Neural crest cell (in vitro differentiated cells): ENCODE measurements at regions not wholly inside any gene's neighbourhood (a gene's known extent, or its start where the extent isn't known, plus 50 kb on each side); places are given as distances from the start of the nearest gene placed in this dataset.

Experiments
- DNase-seq: peaks from one replicate; pipeline ENCODE4 v3.0.0; 2021; ENCODE audit warnings: low read depth, mixed read lengths, low spot score
- H3K27ac Mint-ChIP-seq: one replicate; pipeline ENCODE4 v1.8.0; 2021; ENCODE audit warnings: mild to moderate bottlenecking, mixed read lengths; ENCODE audit not compliant: unreplicated experiment
- H3K27me3 Mint-ChIP-seq: 2 replicates; pipeline ENCODE4 v1.8.0; 2021; ENCODE audit warnings: low read depth, mild to moderate bottlenecking, mixed read lengths
- H3K36me3 Mint-ChIP-seq: 2 replicates; pipeline ENCODE4 v1.8.0; 2021; ENCODE audit warnings: low read depth, mild to moderate bottlenecking, mixed read lengths
- H3K4me1 Mint-ChIP-seq: 2 replicates; pipeline ENCODE4 v1.8.0; 2021; ENCODE audit warnings: mixed read lengths
- H3K4me3 Mint-ChIP-seq: one replicate; pipeline ENCODE4 v1.8.0; 2021; ENCODE audit warnings: mild to moderate bottlenecking, mixed read lengths
- H3K9me3 Mint-ChIP-seq: 2 replicates; pipeline ENCODE4 v1.8.0; 2021; ENCODE audit warnings: mixed read lengths
- CTCF ChIP-seq: fragments of 200-600 bp; sonication (generic); conservative IDR thresholded peaks from 2 replicates; pipeline ENCODE4 v1.5.0; 2021; ENCODE audit warnings: antibody characterized with exemption, mild to moderate bottlenecking

GRCh38 chr3:14262867-14263266, 84.2 kb downstream of the LSM3 start:
- Mint-ChIP-seq H3K27ac (peak overlapping the region; percentile 20), H3K4me3 (no peak overlapping the region), H3K9me3 (no peaks in the 10 kb centered on the region), H3K27me3 (peaks cover 2% of the 10 kb centered on the region), H3K36me3 (no peaks in the 10 kb centered on the region), H3K4me1 (peaks cover 22% of the 10 kb centered on the region)
- no peak for DNase-seq
- no peak for TF ChIP-seq CTCF

GRCh38 chr3:14263317-14264005, 84.8 kb downstream of the LSM3 start:
- no peaks in the 10 kb centered on the region for H3K9me3 Mint-ChIP-seq
- H3K4me1 Mint-ChIP-seq = peaks cover 21% of the 10 kb centered on the region
- no peaks in the 10 kb centered on the region for H3K36me3 Mint-ChIP-seq
- TF ChIP-seq CTCF = no peak
- no peak for DNase-seq
- H3K27me3 Mint-ChIP-seq = peaks cover 2% of the 10 kb centered on the region
- no peak overlapping the region for H3K4me3 Mint-ChIP-seq
- H3K27ac Mint-ChIP-seq = peak overlapping the region; percentile 20

GRCh38 chr3:14265246-14265962, 86.8 kb downstream of the LSM3 start:
- no peak for TF ChIP-seq CTCF
- H3K4me3 Mint-ChIP-seq = no peak overlapping the region
- no peak for DNase-seq
- H3K4me1 Mint-ChIP-seq = peaks cover 18% of the 10 kb centered on the region
- no peaks in the 10 kb centered on the region for H3K36me3 Mint-ChIP-seq
- H3K27ac Mint-ChIP-seq = no peak overlapping the region
- no peaks in the 10 kb centered on the region for H3K9me3 Mint-ChIP-seq
- H3K27me3 Mint-ChIP-seq = peaks cover 2% of the 10 kb centered on the region

- no peak overlapping the region for H3K27ac Mint-ChIP-seq
- H3K36me3 Mint-ChIP-seq = no peaks in the 10 kb centered on the region
- no peak for DNase-seq
- no peaks in the 10 kb centered on the region for H3K27me3 Mint-ChIP-seq
- H3K4me1 Mint-ChIP-seq = peaks cover 15% of the 10 kb centered on the region
- no peaks in the 10 kb centered on the region for H3K9me3 Mint-ChIP-seq
- no peak for TF ChIP-seq CTCF
- no peak overlapping the region for H3K4me3 Mint-ChIP-seq
Measured at GRCh38 chr3:14266361-14266760, 87.7 kb downstream of the LSM3 start.

- Mint-ChIP-seq H3K36me3 (no peaks in the 10 kb centered on the region), H3K27me3 (no peaks in the 10 kb centered on the region), H3K9me3 (no peaks in the 10 kb centered on the region), H3K4me1 (peaks cover 14% of the 10 kb centered on the region), H3K27ac (no peak overlapping the region), H3K4me3 (no peak overlapping the region)
- DNase-seq = no peak
- no peak for TF ChIP-seq CTCF
Measured at GRCh38 chr3:14267976-14268375, 89.4 kb downstream of the LSM3 start.
